ENCODE measurements at regions not wholly inside any gene's neighbourhood (a gene's known extent, or its start where the extent isn't known, plus 50 kb on each side); places are given as distances from the start of the nearest gene placed in this dataset.
A peak's percentile ranks its signal among the peaks of the same experiment; 100 is the strongest.
"Not testable (repeated sequence)": the region's sequence is repeated elsewhere in the genome, so short reads cannot be mapped to it uniquely, and the experiment has no call there.

GRCh38 chr1:209100460-209100859, 483.1 kb upstream of the CAMK1G start:
- no peak for DNase-seq

- no peak for DNase-seq
Measured at GRCh38 chr1:209101106-209101505, 482.4 kb upstream of the CAMK1G start.

GRCh38 chr1:209102120-209102519, 481.4 kb upstream of the CAMK1G start:
- no peak for DNase-seq

- DNase-seq = no peak
Measured at GRCh38 chr1:209102531-209102930, 481.0 kb upstream of the CAMK1G start.

GRCh38 chr1:209103092-209103491, 480.4 kb upstream of the CAMK1G start:
- no peak for DNase-seq

- DNase-seq = no peak
Measured at GRCh38 chr1:209104646-209105045, 478.9 kb upstream of the CAMK1G start.

GRCh38 chr1:209105701-209106100, 477.8 kb upstream of the CAMK1G start:
- DNase-seq = no peak

DNA sequence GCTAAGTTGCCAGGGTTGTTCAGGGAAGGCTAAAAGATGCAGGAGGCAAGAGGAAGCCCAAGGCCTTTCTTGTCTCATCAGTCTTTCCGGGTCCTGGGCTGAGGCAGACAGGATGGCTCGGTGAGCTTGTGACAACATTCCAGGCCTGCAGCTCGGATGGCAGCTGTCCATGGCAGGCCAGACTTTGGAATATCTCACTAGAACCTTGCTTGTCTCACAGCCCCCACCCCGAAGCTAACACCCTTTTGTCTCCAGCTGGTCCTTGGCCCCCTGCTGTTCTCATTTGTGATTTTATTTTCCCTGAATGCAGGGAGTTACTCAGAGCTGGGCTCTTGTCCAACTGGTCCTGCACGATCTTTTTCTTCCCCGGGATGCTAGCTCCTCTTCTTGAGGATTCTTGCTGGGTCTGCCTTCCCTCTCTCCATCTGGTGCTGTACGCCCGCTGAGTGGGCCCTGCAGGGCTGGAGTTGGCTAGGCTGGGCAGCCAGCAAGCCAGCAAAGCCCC, 477.2 kb upstream of the CAMK1G start:
- no peak for DNase-seq

- no peak for DNase-seq
Measured at GRCh38 chr1:209106861-209107260, 476.7 kb upstream of the CAMK1G start.

DNA sequence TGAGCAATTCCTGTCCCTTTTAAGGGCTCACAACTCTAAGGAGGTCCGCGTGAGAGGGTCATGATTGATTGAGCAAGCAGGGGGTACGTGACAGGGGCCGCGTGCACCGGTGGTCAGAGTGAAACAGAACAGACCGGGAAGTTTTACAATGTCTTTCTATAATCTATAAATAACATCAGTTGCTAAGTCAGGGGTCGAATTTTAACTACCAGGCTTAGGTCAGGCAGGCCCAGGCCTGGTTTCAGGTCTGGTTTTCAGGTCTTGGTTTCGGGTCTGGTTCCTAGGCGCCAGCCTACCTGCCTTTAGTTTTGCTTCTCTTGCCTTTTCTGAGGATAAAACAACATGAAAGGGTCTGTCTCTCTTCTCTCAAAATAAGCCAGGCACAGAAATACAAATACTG, 476.0 kb upstream of the CAMK1G start:
- no peak for DNase-seq

DNA sequence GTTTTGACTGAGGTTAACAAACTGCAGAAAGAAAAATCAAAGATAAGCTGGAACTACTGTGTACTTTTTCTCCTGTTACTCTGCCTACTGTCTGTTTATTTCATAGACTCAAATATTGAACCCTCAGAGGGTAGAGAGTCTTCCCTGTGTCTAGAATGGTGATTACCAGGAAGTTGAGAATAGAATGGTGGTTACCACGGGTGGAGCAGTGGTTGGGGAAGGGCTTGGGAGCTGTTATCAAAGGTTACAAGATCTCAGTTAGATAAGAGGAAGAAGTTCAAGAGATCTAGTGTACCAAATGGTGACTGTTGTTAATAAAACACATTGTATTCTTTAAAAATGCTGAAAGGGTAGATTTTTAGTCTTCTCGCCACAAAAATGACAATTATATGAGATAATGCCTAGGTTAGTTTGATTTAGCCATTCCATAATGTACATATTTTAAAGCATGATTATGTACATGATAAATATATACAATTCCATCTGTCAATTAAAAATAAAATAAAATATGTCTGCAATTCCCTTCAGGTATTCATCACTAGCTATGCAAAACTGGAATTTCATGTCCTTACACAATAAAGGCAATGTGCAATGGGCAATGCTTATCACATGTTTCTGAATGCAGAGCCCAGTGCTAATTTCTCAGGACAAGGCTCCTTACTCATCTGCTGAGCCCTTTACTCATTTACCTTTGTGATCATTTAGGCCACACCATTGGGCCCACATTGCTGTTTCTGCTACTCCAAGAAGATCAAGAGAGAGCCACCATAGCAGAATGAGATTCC, 474.3 kb upstream of the CAMK1G start:
- no peak for DNase-seq

DNA sequence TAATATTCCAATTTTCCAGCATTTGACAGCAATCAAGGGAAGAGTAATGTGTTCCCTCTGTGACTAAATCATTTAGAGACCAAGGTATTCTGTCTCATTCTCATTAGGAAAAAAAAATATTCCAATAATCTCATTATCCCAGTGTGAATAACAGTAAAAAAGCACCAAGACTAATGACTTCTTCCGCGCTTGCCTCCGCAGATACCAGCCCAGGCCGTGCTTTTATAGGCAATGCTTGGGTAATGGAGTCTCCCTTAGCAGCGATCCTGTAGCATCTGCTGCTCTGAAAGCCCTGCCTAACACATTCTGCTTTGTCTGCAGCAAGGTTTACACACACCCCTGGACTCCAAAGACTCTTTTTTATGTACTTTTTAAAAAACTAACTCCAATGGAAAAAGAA, 470.0 kb upstream of the CAMK1G start:
- no peak for DNase-seq

DNA sequence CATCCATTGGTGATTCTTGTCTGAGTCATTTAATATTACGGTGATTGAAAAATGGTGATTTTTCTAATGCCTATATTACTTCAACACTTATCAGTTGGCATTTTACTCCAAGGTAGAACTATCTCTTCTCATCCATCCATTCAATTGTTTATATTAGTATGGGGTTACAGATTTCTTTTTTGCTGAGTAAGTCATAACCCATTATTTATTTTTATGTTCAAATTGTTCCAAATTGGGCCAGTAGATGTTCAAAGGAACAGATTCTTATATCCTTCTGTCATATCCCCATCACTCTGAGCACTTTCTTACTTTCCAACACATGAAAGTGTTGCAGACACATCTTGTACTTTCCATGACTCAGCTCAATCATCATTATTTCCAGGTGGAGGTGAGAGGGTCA, 466.8 kb upstream of the CAMK1G start:
- no peak for DNase-seq

DNA sequence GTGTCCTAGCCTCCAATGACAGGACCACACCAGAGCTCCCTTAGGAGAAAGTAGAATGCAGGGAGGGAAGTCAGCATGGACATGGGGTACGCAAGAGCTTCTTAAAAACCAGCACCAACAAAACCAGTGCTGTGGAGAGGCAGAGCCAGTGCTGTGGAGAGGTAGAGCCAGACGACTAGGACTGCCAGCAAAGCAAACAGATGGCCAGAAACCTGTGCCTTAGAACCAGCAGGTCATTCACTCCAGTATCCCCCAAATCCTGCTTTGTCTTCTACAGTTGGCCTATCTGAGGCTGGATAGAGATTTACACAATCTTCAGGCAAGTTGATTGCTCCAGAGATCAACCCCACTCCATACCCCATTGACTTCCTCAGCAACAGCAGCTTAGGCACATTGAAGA, 459.9 kb upstream of the CAMK1G start:
- DNase-seq = no peak

DNA sequence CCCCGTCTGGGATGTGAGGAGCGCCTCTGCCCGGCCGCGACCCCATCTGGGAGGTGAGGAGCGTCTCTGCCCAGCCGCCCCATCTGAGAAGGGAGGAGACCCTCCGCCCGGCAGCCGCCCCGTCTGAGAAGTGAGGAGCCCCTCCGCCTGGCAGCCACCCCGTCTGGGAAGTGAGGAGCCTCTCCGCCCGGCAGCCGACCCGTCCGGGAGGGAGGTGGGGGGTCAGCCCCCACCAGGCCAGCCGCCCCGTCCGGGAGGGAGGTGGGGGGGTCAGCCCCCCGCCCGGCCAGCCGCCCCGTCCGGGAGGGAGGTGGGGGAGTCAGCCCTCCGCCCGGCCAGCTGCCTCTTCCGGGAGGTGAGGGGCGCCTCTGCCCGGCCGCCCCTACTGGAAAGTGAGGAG, 454.4 kb upstream of the CAMK1G start:
- DNase-seq = not testable (repeated sequence)

GRCh38 chr1:209130886-209131285, 452.6 kb upstream of the CAMK1G start:
- DNase-seq = no peak

DNA sequence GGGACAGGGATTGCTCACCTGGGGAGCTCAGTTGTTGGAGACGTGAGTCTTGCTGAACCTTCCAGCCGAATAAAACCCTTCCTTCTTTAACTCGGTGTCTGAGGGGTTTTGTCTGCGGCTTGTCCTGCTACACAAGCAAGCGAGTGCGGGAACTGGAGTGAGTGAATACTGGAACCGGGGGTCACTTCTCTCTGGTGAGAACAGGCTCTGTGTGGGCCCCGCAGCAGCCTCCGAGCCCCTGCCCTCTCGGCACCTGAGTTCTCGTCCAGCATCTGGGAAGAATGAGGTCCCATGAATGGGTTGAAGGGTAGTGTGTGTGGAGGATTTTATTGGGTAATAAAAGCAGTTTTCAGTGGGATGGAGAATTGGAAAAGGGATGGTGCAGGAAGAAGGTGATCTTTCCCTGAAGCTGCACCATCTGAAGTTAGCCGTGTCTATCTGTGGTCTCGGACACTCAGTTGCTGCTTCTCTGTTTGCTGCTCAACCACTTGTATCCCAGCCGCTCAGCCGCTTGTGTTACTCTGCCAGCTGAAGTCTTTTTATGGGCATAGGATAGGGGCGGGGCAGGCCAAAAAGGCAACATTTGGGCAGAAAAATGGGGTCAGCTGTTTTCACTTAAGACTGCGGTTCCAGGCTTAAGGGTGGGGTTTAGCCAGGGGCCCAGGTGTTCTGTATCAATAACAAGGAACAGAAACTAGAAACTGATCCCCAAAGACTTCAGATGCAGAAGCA, 450.6 kb upstream of the CAMK1G start:
- no peak for DNase-seq

DNA sequence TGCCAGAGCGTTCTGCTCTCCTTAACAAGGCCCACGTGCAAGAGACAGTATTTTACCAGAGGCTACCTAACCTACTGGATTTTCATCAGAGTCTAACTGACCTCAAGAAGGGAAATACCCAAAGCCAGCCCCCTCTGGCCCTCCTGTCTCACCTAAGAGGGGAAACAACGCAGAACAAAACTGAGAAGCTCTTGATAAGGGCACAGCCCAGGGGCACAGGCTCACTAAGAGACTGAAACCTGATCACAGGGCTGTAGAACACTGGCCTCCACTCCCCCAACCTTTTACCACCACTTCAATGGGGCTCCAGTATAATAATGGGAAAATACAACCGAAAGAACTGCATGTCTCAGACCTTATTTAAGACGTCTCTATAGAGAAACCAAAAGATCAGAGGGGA, 449.5 kb upstream of the CAMK1G start:
- DNase-seq = no peak

GRCh38 chr1:209143916-209144315, 439.6 kb upstream of the CAMK1G start:
- no peak for DNase-seq

DNA sequence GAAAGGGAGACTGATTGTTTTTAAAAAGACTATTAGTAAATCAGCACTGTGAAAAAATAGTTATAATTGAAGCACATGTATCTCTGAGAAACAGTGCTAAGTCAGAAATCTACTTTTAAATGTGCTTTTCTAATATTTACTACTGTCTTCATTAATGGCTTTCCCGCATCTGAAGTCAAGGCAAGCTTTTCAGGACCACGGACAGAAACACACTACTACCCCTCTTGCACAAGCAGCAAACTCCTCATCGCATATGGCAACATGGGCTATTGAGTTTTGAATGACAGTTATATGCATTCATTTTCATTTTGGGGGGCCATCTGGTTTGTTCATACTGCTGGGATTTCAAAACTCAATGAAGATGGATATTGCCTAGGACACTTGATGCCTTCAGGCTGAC, 433.4 kb upstream of the CAMK1G start:
- DNase-seq = peak; percentile 28

DNA sequence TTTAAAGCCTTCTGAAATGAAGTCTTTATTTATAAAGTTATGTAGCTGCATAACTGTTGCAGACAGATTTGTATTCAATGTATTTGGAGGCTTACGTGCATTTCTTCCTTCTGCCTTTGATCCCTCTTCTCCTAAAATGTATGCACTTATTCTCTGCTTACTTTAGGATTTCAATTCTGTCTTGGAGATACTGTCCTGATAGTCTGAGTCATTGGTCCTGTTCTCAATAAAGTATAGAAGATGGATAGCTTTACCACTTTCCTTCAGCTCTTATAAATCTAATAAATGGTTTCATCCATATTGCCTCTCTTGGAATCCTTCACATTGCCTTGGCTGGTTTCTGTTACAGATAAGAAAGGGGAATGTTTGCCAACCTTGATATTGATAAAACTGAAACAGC, 430.1 kb upstream of the CAMK1G start:
- no peak for DNase-seq

DNA sequence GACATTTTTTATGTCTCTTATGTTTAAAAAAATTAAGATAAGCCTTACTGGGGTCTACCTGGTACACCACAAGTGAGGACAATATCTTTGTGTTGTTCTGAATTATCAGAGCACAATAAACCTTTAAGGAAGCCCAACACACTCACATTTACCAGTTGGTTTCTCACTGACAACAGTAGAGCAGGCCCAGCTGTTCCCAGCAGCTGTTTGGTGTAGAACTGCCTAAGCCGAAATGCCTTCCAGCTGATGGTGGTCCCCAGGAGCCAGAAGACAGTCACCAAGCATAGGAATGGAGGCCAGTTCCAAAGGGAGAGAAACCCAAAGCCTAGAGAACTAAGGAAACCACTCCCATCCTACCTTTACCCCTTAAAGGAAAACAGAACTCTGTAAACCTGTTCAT, 428.6 kb upstream of the CAMK1G start:
- DNase-seq = no peak

- DNase-seq = no peak
Measured at GRCh38 chr1:209155546-209155945, 428.0 kb upstream of the CAMK1G start.

DNA sequence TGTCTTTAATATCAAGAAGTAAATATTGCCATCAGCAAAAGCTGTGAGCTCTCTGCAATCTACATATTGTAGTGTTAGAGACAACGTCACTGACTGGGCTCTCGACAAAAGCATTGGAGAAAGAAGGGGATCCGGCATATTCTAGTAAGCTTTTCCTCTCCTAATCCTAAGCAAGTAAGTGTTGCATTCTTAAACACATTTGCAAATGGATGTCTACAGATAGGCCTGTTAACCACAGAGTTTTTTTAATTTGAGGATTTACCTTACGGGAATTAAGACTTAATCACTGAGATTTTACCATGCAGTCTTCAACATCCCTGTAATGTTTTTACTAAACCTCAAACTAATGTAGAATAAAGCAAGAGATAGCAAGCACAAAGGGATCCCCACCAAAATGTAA, 426.5 kb upstream of the CAMK1G start:
- DNase-seq = no peak
